GM23338 (cell line): ENCODE measurements at regions not wholly inside any gene's neighbourhood (a gene's known extent, or its start where the extent isn't known, plus 50 kb on each side); places are given as distances from the start of the nearest gene placed in this dataset.

Experiments used
- ATAC-seq: fragments of 200-7000 bp; cut with Tn5 transposase; 3 replicates; pipeline ENCODE4 v1.9.1; 2020
- DNase-seq: peaks from one replicate; pipeline ENCODE4 v3.0.0-alpha.2; 2015; ENCODE audit warnings: low spot score
- H2AFZ ChIP-seq: fragments of 200-600 bp; sonication (generic); 2 replicates; pipeline ENCODE4 v1.8.0; 2016; ENCODE audit warnings: antibody characterized with exemption, mild to moderate bottlenecking, moderate library complexity
- H3F3A ChIP-seq: fragments of 200-600 bp; sonication (generic); replicated peaks from 2 replicates; pipeline ENCODE4 v1.8.0; 2017; ENCODE audit warnings: antibody characterized with exemption, mixed run types, low read depth
- H3K27ac ChIP-seq: fragments of 200-600 bp; sonication (generic); 2 replicates; pipeline ENCODE4 v1.6.1; 2016; ENCODE audit warnings: low read depth
- H3K27me3 ChIP-seq: fragments of 200-600 bp; sonication (generic); 2 replicates; pipeline ENCODE4 v1.8.0; 2016; ENCODE audit warnings: mild to moderate bottlenecking, mixed run types, moderate library complexity; ENCODE audit not compliant: insufficient read depth
- H3K36me3 ChIP-seq: fragments of 200-600 bp; sonication (generic); 2 replicates; pipeline ENCODE4 v1.8.0; 2016; ENCODE audit warnings: mild to moderate bottlenecking; ENCODE audit not compliant: insufficient read depth
- H3K4me1 ChIP-seq: fragments of 200-600 bp; sonication (generic); 2 replicates; pipeline ENCODE4 v1.8.0; 2016; ENCODE audit warnings: mild to moderate bottlenecking, moderate library complexity; ENCODE audit not compliant: insufficient read depth
- H3K4me2 ChIP-seq: fragments of 200-600 bp; sonication (generic); 2 replicates; pipeline ENCODE4 v1.7.1; 2017; ENCODE audit warnings: mixed run types
- H3K4me3 ChIP-seq: fragments of 200-600 bp; sonication (generic); 2 replicates; pipeline ENCODE4 v1.6.1; 2016; ENCODE audit warnings: mixed run types
- H3K79me2 ChIP-seq: fragments of 200-600 bp; sonication (generic); replicated peaks from 2 replicates; pipeline ENCODE4 v1.8.0; 2017; ENCODE audit warnings: mild to moderate bottlenecking; ENCODE audit not compliant: insufficient read depth
- H3K9me2 ChIP-seq: fragments of 200-600 bp; sonication (generic); 2 replicates; pipeline ENCODE4 v1.8.0; 2017; ENCODE audit not compliant: insufficient read depth
- H4K20me1 ChIP-seq: fragments of 200-600 bp; sonication (generic); replicated peaks from 2 replicates; pipeline ENCODE4 v1.8.0; 2017; ENCODE audit warnings: mild to moderate bottlenecking; ENCODE audit not compliant: insufficient read depth
- H3K27ac Mint-ChIP-seq: 2 replicates; pipeline ENCODE4 v1.8.0; 2020; ENCODE audit warnings: inconsistent platforms, mild to moderate bottlenecking, moderate library complexity, mixed read lengths
- H3K27me3 Mint-ChIP-seq: 3 replicates; pipeline ENCODE4 v1.8.0; 2022; ENCODE audit warnings: low read depth, mild to moderate bottlenecking, moderate library complexity, mixed read lengths, inconsistent platforms; ENCODE audit not compliant: insufficient read depth, poor library complexity
- H3K36me3 Mint-ChIP-seq: 3 replicates; pipeline ENCODE4 v1.8.0; 2021; ENCODE audit warnings: low read depth, mild to moderate bottlenecking, inconsistent platforms, moderate library complexity, mixed read lengths
- H3K4me1 Mint-ChIP-seq: 3 replicates; pipeline ENCODE4 v1.8.0; 2020; ENCODE audit warnings: mild to moderate bottlenecking, inconsistent platforms, mixed read lengths
- H3K4me3 Mint-ChIP-seq: 3 replicates; pipeline ENCODE4 v1.8.0; 2021; ENCODE audit warnings: moderate library complexity, mild to moderate bottlenecking, inconsistent platforms, mixed read lengths
- H3K9me3 Mint-ChIP-seq: 3 replicates; pipeline ENCODE4 v1.8.0; 2020; ENCODE audit warnings: moderate library complexity, mild to moderate bottlenecking, inconsistent platforms, mixed read lengths
- CTCF ChIP-seq, 2 experiments: fragments of 200-600 bp in 1 of 2; sonication (generic) in 1 of 2; conservative IDR thresholded peaks; 2 replicates each; pipeline versions ENCODE4 v1.5.1 to v1.6.1; 2016 to 2017; ENCODE audit warnings: antibody characterized with exemption in 2 of 2, low read depth in 2 of 2, mild to moderate bottlenecking in 2 of 2, moderate library complexity in 1 of 2
- REST ChIP-seq: IDR thresholded peaks from one replicate; pipeline ENCODE4 v1.6.1; 2018; ENCODE audit warnings: antibody characterized with exemption; ENCODE audit not compliant: unreplicated experiment
- STAT1 ChIP-seq: IDR thresholded peaks from one replicate; pipeline ENCODE4 v1.6.1; 2016; ENCODE audit warnings: antibody characterized with exemption; ENCODE audit not compliant: unreplicated experiment
- ZNF331 ChIP-seq: fragments of 250-450 bp; sonication (Bioruptor Pico); IDR thresholded peaks from 2 replicates; pipeline ENCODE4 v1.5.0; 2020; ENCODE audit warnings: low read depth, mild to moderate bottlenecking, moderate library complexity
- ZNF462 ChIP-seq: fragments of 250-450 bp; sonication (Bioruptor Pico); IDR thresholded peaks from 2 replicates; pipeline ENCODE4 v1.5.0; 2020; ENCODE audit warnings: mild to moderate bottlenecking, moderate library complexity

GRCh38 chr3:102207151-102207571 lies 227.7 kb upstream of the ZPLD1 start:
- Mint-ChIP-seq H3K36me3 (peaks cover 20% of the 10 kb centered on the region), H3K4me3 (no peak overlapping the region), H3K27ac (peak overlapping the region; percentile 18; the same call in 1 of the 2 replicates), H3K4me1 (peaks cover 25% of the 10 kb centered on the region), H3K9me3 (peaks cover 21% of the 10 kb centered on the region), H3K27me3 (peaks cover 4% of the 10 kb centered on the region)
- H3K9me2 ChIP-seq: 0 out of 2 replicates have a peak, but pooled peaks cover 7% of the 10 kb centered on the region
- DNase-seq (no peak), ATAC-seq (no peak)
- H3K79me2 ChIP-seq: no peaks in the 10 kb centered on the region
- 0 out of 2 replicates have a peak overlapping the region, but pooled peaks have one; percentile 16 for H3K4me2 ChIP-seq
- no peaks in the 10 kb centered on the region for H3F3A ChIP-seq
- H3K27ac ChIP-seq: no peak overlapping the region
- TF ChIP-seq ZNF331 (CRISPR knock-in tag): no peak
- TF ChIP-seq ZNF462 (CRISPR knock-in tag): no peak
- H4K20me1 ChIP-seq: no peaks in the 10 kb centered on the region
- H3K4me1 ChIP-seq: 0 out of 2 replicates have a peak, but pooled peaks cover 4% of the 10 kb centered on the region
- H3K27me3 ChIP-seq: no peaks in the 10 kb centered on the region
- H2AFZ ChIP-seq: peak overlapping the region; percentile 75; the same call in 1 of the 2 replicates
- H3K36me3 ChIP-seq: no peaks in the 10 kb centered on the region
- H3K4me3 ChIP-seq: no peak overlapping the region

DNA sequence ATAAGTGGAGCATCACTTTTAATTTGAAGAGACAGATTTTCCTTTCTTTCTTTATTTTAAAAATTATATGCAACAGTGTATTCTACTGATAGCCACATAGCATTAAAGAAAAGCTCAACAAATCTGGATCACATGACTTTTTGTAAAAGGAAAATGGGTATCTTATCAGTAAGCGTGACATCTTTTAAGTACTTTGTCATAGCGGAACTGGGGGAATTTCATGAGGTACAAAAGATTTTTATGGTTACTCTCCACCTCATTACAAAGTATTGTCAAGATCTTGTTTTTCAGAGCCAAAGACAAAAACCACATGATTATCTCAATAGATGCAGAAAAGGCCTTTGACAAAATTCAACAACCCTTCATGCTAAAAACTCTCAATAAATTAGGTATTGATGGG lies 219.6 kb upstream of the ZPLD1 start:
- no peak overlapping the region for H3K27ac ChIP-seq
- H3K27me3 Mint-ChIP-seq: no peaks in the 10 kb centered on the region
- no peak overlapping the region for H2AFZ ChIP-seq
- no peaks in the 10 kb centered on the region for H3K36me3 ChIP-seq
- H3K9me3 Mint-ChIP-seq: peaks cover 24% of the 10 kb centered on the region
- H3K4me1 Mint-ChIP-seq: no peaks in the 10 kb centered on the region
- H3K9me2 ChIP-seq: 0 out of 2 replicates have a peak, but pooled peaks cover 3% of the 10 kb centered on the region
- H3K4me3 ChIP-seq: no peak overlapping the region
- no peaks in the 10 kb centered on the region for H3K27me3 ChIP-seq
- H4K20me1 ChIP-seq: no peaks in the 10 kb centered on the region
- H3K4me3 Mint-ChIP-seq: no peak overlapping the region
- H3F3A ChIP-seq: no peaks in the 10 kb centered on the region
- H3K36me3 Mint-ChIP-seq: peaks cover 15% of the 10 kb centered on the region
- H3K4me2 ChIP-seq: no peak overlapping the region
- ATAC-seq (no peak), DNase-seq (no peak)
- no peaks in the 10 kb centered on the region for H3K79me2 ChIP-seq
- H3K27ac Mint-ChIP-seq: no peak overlapping the region
- TF ChIP-seq STAT1 (no peak), CTCF (conservative IDR thresholded peaks at IDR 0.05; ENCODE audit: low read depth in 2 of 2) (no peak), REST (no peak)
- no peaks in the 10 kb centered on the region for H3K4me1 ChIP-seq
